Body of pancreas (tissue), 4 donors: ENCODE measurements at regions not wholly inside any gene's neighbourhood (a gene's known extent, or its start where the extent isn't known, plus 50 kb on each side); places are given as distances from the start of the nearest gene placed in this dataset.
A peak's percentile ranks its signal among the peaks of the same experiment; 100 is the strongest.

Experiments
- ATAC-seq: fragments of 150-250 bp; one replicate; pipeline ENCODE4 v1.9.1; 2016
- DNase-seq, 4 donors: peaks; one replicate each; pipeline ENCODE4 v3.0.0-alpha.2; 2019
- H3K27ac ChIP-seq, 4 donors: fragments of 200-600 bp; sonication (generic); 1 replicate in 3 of 4; 2 replicates in 1 of 4; pipeline versions ENCODE4 v1.5.1 to v1.6.1; 2016 to 2019; ENCODE audit warnings: mild to moderate bottlenecking in 1 of 4, mixed read lengths in 1 of 4, moderate library complexity in 1 of 4
- H3K27me3 ChIP-seq, 2 donors: fragments of 200-600 bp; sonication (generic); one replicate each; pipeline ENCODE4 v1.6.0; 2016; ENCODE audit warnings: mild to moderate bottlenecking in 1 of 2
- H3K36me3 ChIP-seq, 2 donors: fragments of 200-600 bp; sonication (generic); replicated peaks in 1 of 2; 2 replicates each; pipeline ENCODE4 v1.5.1; 2016; ENCODE audit warnings: low read depth in 2 of 2; ENCODE audit not compliant: insufficient read depth in 1 of 2
- H3K4me1 ChIP-seq: fragments of 200-600 bp; sonication (generic); one replicate; pipeline ENCODE4 v1.6.0; 2016
- H3K4me3 ChIP-seq, 2 donors: fragments of 200-600 bp; sonication (generic); 1 replicate in 1 of 2; 2 replicates in 1 of 2; pipeline ENCODE4 v1.5.1; 2016 to 2019
- H3K9me3 ChIP-seq, 3 donors: fragments of 200-600 bp; sonication (generic); 1 replicate in 2 of 3; 2 replicates in 1 of 3; pipeline ENCODE4 v1.5.1; 2016
- POLR2A ChIP-seq, 3 donors: fragments of 450-650 bp; IDR thresholded peaks; one replicate each; pipeline ENCODE4 v1.6.1; 2016; ENCODE audit warnings: antibody characterized with exemption in 3 of 3, mild to moderate bottlenecking in 2 of 3
- WGBS, 2 donors: methylation state at CpG; one replicate each; pipeline ENCODE4 v1.1.5; 2017; 5-methylcytosine and 5-hydroxymethylcytosine counted together
- intact Hi-C: fragments of 100-400 bp; cut with DNase I; formaldehyde crosslinking; loops from one replicate; pipeline ENCODE4 v1.15.1; 2023
- TF ChIP-seq, protein P1 (sequence below), 7 experiments: fragments of 450-650 bp in 4 of 7; fragments of 200-600 bp in 3 of 7; sonication (generic) in 3 of 7; IDR thresholded peaks; one replicate each; pipeline ENCODE4 v1.5.1; 2016 to 2019; ENCODE audit warnings: antibody characterized with exemption in 7 of 7

DNA sequence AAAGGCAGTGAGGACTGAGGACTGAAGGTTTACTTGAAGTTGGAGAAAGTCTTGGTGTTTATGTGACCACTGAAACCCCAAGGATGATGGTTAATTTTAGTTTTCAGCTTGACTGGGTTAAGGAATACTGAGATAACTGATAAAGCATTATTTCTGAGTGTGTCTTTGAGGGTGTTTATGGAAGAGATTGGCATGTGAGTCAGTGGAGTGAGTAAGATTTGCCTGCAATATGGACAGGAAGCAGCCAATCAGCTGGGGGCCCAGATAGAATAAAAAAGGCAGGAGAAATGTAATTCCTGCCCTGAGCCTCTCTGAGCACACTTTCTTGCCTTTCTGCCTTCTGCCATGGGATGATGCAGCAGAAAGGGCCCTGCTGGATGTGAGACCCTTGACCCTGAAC is 92.4 kb downstream of the KBTBD8 start:
- ATAC-seq (no peak), DNase-seq (no peak)
- no peaks in the 10 kb centered on the region for H3K27me3 ChIP-seq
- no peaks in the 10 kb centered on the region for H3K9me3 ChIP-seq
- TF ChIP-seq, protein P1, sequence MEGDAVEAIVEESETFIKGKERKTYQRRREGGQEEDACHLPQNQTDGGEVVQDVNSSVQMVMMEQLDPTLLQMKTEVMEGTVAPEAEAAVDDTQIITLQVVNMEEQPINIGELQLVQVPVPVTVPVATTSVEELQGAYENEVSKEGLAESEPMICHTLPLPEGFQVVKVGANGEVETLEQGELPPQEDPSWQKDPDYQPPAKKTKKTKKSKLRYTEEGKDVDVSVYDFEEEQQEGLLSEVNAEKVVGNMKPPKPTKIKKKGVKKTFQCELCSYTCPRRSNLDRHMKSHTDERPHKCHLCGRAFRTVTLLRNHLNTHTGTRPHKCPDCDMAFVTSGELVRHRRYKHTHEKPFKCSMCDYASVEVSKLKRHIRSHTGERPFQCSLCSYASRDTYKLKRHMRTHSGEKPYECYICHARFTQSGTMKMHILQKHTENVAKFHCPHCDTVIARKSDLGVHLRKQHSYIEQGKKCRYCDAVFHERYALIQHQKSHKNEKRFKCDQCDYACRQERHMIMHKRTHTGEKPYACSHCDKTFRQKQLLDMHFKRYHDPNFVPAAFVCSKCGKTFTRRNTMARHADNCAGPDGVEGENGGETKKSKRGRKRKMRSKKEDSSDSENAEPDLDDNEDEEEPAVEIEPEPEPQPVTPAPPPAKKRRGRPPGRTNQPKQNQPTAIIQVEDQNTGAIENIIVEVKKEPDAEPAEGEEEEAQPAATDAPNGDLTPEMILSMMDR (IDR thresholded peaks at IDR 0.05): no peak
- TF ChIP-seq POLR2A (IDR thresholded peaks at IDR 0.05): no peak
- H3K4me1 ChIP-seq: no peaks in the 10 kb centered on the region
- no peaks in the 10 kb centered on the region for H3K36me3 ChIP-seq
- H3K27ac ChIP-seq: no peak overlapping the region
- intact Hi-C loops: no loop called here
- no peak overlapping the region for H3K4me3 ChIP-seq

DNA sequence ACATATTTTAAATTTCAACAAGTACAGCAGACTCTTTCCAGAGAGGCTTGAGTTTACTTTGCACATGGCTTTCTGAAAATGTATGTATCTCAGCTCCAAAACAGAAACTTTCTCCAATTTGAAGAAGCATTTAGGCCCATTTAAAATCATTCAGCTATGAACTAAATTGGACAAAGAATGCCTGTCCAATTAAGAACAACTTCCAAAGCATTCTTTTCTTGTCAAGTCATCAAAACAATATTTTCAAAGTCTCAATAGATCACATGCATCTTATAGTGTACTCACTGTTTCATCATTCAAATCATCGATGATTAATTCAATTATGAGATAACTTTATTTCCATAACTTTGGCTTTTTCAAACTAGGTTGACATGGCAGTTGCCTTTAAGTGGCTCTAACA is 95.2 kb downstream of the KBTBD8 start:
- no peak for DNase-seq
- Histone ChIP-seq H3K27ac (no peak overlapping the region), H3K4me1 (no peaks in the 10 kb centered on the region), H3K4me3 (no peak overlapping the region), H3K9me3 (no peaks in the 10 kb centered on the region), H3K36me3 (no peaks in the 10 kb centered on the region), H3K27me3 (no peaks in the 10 kb centered on the region)
- no peak for ATAC-seq
- intact Hi-C loops: no loop called here
- no peak for TF ChIP-seq POLR2A (IDR thresholded peaks at IDR 0.05)
- TF ChIP-seq, protein P1 (IDR thresholded peaks at IDR 0.05): no peak
- WGBS, 2 donors: 83 to 84% methylated on average over 1 of the region's 1 CpG

DNA sequence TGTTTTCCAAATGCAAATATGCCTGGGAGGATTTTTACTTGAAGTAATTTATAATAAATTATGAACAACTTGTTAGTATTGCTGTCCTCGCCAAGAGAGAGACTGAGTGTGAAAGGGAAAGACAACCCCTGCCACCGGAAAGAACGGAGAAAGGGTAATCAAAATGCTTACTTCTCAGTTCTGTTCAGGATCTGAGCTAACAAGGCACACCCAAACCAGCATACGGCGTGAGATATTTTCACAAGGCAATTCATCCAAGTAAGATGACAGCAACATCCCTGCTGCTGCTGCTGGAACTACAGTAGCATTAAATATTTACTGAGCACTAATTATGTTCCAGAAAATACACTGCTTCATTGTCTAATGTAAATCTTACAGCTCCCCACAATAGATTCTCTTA is 96.1 kb downstream of the KBTBD8 start:
- intact Hi-C loops: no loop called here
- no peaks in the 10 kb centered on the region for H3K27me3 ChIP-seq
- no peak for ATAC-seq
- no peaks in the 10 kb centered on the region for H3K4me1 ChIP-seq
- no peak overlapping the region for H3K27ac ChIP-seq
- no peak overlapping the region for H3K4me3 ChIP-seq
- TF ChIP-seq, protein P1 (IDR thresholded peaks at IDR 0.05): no peak
- TF ChIP-seq POLR2A (IDR thresholded peaks at IDR 0.05): no peak
- H3K9me3 ChIP-seq: no peaks in the 10 kb centered on the region
- WGBS, 2 donors: 36 to 42% methylated on average over 5 of the region's 5 CpGs
- no peak for DNase-seq
- H3K36me3 ChIP-seq: no peaks in the 10 kb centered on the region

DNA sequence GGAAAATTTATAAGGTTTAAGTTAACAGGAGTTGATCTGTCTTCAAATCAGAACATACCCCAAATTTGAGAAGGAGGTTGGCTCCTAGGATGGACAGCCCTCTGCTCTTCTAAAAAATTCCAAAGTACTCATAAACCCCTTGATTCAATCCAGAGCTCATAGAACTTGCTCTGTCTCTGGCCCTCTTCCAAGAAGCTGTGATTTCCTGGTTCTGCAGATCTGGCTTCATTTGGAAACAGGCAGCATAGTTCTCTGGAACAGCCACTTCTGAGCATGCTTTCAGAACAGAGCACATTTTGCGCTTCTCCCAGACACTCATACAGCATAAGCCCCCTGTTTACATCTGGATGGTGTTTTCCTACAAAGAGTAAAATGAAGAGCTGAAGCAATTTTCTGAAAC is 96.7 kb downstream of the KBTBD8 start:
- peak; percentile 6 to 30 (median 15) for DNase-seq
- no peak for ATAC-seq
- Histone ChIP-seq H3K27ac (no peak overlapping the region), H3K27me3 (no peaks in the 10 kb centered on the region), H3K9me3 (no peaks in the 10 kb centered on the region), H3K36me3 (no peaks in the 10 kb centered on the region), H3K4me3 (no peak overlapping the region), H3K4me1 (no peaks in the 10 kb centered on the region)
- intact Hi-C loops: no loop called here
- WGBS, 2 donors: 76 to 88% methylated on average over 1 of the region's 1 CpG
- TF ChIP-seq, protein P1 (IDR thresholded peaks at IDR 0.05): no peak
- no peak for TF ChIP-seq POLR2A (IDR thresholded peaks at IDR 0.05)

DNA sequence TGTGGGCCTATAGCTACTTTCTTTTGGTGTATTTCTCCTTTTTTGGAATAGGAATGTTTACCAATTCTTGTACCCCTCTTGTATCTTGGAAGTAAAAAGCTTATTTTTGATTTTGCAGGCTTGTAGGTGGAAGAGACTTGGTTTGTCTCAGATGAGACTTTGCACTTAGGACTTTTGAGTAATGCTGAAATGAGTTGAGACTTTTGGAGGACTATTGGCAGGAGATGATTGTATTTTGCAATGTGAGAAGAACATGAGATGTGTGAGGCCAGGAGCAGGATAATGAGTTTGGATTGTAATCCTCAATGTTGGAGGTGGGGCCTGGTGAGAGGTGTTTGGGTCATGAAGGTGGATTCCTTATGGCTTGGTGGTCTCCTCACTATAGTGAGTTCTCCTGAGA is 106.3 kb downstream of the KBTBD8 start:
- DNase-seq: no peak
- no peaks in the 10 kb centered on the region for H3K27me3 ChIP-seq
- H3K27ac ChIP-seq: no peak overlapping the region
- intact Hi-C loops: no loop called here
- H3K4me3 ChIP-seq: no peak overlapping the region
- no peak for ATAC-seq
- no peaks in the 10 kb centered on the region for H3K4me1 ChIP-seq
- no peaks in the 10 kb centered on the region for H3K9me3 ChIP-seq
- H3K36me3 ChIP-seq: no peaks in the 10 kb centered on the region
- TF ChIP-seq, protein P1 (IDR thresholded peaks at IDR 0.05): no peak
- no peak for TF ChIP-seq POLR2A (IDR thresholded peaks at IDR 0.05)
